NCI-H1105 treated with DMSO at 0.1 percent for 48 hours (cell line): ENCODE measurements at regions not wholly inside any gene's neighbourhood (a gene's known extent, or its start where the extent isn't known, plus 50 kb on each side); places are given as distances from the start of the nearest gene placed in this dataset.
"Not testable (repeated sequence)": the region's sequence is repeated elsewhere in the genome, so short reads cannot be mapped to it uniquely, and the experiment has no call there.

Source experiments
- DNase-seq: peaks from one replicate; lab custom pipeline; 2025; lab: John Stamatoyannopoulos, UW

DNA sequence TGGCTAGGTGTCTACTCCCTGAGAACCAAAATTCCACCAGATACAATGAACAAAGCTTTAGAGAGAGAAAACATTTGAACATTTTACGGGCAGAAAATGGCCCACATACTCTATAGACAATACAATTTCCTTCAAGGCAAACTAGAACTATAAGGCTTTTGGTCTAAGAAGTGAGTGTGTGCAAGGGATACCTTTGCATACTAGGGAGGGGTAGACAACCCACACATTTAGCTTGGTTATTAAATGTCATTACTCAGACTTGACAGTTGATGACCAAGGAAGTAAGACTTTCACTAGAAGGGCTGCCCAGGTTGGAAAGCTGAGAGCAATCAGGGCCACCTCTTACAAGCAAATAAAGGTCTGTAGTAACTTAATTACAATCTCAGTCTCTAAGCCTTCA is 64.0 kb upstream of the PLEKHM1 start:
- not testable (repeated sequence) for DNase-seq

DNA sequence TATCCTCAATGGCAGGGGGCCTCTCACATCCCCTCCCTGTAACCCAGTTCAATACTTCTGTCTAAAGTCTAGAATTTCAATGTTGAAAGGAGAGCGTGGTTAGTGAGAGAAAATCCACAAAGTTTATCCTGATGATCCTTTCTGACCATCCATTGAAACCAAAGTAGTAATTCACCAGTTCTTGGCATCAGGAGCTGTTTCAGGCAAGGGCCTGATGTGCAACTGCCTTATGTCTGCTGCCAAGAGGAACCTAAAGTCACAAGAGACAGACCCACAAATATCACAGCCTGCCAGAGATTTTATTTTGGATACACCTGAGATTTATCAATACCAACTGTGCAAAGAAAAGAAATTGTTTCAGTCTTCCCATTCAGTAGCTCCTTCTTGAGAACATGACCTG is 68.3 kb upstream of the PLEKHM1 start:
- not testable (repeated sequence) for DNase-seq

DNA sequence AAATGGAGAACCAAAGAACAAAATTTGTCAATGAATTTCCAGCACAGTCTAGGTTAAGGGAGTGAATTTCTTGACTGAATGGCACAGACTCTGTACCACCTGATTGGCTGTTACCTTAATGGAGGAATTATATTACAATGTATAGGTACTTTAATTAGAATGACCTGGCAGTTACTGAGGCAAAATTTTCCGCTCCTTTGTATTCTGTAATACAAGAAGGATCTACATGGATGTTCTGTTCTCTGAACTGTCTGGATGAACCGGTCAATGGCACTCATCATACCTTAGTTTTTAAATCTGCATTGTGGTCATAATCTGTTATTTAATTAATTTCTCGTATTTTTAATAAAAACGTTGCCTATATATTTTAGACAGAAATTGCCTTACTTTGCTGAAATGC is 72.3 kb upstream of the PLEKHM1 start:
- DNase-seq = not testable (repeated sequence)

DNA sequence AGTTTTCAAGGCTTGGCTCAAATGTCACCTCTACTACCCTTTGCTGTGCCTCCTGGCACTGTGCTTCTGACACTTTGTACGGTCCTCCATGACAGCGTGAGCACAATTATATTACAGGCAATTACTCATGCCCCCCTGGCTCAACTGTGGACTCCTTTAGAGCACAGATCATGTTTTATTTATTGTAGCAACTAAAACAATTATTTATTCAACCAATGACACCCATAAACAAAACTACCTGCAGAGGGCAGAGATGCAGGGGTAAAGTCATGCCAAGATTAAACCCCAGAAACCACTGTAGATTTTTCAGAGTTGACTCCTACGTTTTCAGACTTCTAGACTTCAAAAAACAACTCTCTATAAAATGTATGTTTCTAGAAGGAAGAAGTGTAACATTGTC is 72.8 kb upstream of the PLEKHM1 start:
- not testable (repeated sequence) for DNase-seq

DNA sequence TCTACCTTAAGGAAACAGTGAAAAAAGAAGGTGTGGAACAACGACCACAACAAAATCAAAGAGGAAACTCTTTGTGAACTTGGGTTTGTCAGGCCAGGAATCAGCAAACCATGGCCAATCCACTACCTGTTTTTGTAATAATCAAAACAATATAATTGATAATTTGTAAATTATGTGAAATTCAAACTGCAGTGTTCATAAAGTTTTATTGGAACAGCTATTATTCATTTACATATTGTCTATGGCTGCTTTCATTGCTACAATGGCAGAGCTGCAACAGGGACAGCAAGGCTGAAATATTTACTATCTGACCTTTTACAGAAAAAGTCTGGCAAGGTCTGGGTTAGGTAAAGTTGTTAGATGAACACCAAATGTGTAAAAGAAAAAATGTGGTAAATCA is 77.8 kb upstream of the PLEKHM1 start:
- not testable (repeated sequence) for DNase-seq

DNA sequence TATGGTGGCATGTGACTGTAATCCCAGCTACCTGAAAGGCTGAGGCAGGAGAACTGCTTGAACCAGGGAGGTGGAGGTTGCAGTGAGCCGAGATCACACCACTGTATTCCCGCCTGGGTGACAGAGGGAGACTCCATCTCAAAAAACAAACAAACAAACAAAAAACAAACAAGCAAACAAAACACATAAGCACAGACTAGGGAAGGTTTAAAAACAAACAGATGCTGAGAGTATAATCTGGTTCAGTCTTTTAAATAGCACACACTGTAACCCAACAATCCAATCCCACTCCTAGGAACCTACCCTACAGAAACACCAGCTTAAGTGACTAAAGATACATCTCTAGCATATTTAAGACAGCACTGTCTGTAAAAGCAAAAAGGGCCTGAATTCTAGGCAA is 82.8 kb upstream of the PLEKHM1 start:
- not testable (repeated sequence) for DNase-seq

DNA sequence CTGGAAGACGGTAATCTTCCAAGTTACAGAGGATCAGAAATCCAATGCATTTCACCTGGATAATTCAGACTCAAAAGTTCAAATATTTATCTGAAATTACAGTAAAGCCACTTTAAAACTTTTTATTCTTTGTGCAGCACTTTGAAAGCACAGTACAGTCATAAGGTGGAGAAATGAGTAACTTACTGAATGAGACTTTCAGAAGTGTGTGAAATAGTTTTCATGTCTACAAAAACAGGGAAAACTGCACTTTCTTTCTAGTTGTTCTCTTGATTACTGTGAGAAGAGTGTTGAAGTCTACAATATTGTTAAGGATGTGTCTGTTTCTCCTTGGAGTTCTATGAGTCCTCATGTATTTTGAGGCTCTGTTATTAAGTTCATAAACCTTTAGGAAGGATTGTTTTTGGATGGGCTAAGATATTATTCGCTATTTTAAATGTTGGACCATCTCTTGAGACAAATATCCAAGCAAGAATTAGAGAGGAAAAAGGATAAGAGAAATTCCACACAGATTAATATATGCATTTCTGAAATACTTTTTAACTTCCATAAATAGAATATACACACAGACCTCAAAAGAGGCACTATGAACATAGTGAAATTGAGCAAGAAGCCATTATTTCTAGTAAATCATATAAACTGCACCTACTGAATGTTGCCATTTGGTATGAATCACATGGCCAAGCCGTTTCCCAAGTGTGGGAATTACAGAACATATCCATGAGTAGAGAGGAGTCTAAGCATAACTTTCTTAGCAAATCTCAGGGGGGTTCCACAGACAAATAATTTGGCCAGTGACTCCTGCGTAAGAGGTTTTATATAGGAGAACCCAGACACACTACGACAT is 83.6 kb upstream of the PLEKHM1 start:
- DNase-seq = no peak

DNA sequence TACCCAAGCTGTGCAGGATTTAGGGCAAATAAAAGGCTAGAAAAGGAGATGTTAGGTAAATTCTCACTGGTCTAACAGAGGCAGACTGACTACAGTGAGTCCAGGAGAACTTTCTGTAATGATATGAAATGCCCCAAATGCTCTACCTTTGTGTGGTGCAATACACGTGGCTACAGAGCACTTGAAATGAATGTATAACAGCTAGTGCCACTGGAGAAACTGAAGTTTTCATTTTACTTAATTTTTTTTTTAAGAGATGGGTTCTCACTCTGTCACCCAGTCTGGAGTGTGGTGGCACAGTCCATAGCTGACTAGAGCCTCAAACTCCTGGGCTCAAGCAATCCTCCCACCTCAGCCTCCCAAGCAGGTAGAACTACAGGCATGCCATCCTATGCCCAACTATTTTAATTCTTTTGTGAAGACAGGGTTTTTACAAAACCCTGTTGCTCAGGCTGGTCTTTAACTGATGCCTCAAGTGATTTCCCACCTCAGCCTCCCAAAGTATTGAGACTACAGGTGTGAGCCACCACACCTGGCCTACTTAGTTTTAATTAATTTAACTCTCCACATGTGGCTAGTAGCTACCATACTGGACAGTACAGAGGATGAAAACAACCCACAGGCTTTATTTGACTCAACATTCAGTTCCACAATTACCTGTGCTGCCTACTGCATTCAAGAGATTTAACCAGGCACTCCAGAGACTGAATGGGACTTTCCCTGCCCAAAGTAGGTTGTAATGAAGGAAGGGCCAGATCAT is 84.8 kb upstream of the PLEKHM1 start:
- DNase-seq = no peak

DNA sequence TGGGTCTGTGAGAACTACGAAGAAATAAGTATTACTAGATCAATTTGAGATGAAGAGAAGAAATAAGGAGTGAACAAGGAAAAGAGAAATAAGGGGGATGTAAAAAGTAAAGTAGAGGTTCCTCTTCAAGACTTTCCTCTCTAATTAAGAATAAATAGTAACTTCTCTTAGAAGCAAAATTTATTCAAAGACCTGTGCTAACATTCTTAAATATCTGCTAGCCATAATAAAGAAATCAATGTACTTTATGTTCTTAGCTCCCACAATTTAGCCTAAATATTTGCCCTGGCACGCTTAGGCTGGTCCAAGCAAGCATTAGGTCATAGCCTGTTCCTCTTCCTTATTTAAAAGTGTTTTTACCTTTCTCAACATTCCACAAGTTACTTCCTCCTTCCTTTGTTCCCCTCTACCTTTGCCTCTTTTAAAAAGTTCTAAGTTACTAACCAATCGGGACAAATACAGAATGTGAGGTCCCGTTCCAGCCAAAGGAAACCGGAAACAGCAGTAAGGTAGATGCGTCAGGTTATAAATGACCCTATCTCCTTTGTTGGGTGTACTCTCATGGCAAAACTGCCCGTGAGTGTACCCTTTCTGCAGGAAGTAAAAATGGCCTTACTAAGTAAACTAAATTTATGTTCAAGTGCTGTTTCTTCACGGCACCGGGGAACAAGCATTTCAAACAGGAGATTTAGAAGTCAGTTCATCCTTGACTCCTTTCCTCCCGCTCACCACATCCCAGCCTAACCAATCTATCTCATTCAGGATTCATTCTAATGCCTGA is 86.2 kb upstream of the PLEKHM1 start:
- DNase-seq = not testable (repeated sequence)

DNA sequence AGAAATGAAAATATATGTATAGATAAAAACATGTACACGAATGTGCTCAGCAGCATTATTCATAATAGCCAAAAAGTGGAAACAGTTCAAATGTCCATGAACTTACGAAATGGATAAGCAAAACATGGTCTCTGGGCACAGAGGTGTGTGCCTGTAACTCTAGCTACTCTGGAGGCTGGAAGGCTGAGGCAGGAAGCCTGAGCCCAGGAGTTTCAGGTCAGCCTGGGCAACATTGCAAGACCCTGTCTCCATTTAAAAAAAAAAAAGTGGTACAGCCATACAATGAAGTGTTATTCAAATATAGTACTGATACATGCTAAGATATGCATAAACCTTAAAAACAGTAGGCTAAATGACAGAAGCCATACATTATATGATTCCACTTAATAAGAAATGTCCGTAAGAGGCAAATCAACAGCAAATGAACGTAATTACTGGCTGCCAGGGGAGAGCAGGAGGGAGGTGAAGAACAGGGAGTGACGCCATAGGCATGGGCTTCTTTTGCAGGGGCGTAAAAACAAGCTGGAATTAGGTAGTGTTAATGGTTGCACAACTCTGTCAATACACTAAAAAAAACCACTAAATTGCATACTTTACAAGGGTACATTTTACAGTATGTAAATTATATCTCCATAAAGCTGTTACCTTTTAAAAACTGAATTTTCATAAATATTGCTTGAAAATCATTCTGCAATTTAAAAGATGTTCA is 87.2 kb upstream of the PLEKHM1 start:
- no peak for DNase-seq

DNA sequence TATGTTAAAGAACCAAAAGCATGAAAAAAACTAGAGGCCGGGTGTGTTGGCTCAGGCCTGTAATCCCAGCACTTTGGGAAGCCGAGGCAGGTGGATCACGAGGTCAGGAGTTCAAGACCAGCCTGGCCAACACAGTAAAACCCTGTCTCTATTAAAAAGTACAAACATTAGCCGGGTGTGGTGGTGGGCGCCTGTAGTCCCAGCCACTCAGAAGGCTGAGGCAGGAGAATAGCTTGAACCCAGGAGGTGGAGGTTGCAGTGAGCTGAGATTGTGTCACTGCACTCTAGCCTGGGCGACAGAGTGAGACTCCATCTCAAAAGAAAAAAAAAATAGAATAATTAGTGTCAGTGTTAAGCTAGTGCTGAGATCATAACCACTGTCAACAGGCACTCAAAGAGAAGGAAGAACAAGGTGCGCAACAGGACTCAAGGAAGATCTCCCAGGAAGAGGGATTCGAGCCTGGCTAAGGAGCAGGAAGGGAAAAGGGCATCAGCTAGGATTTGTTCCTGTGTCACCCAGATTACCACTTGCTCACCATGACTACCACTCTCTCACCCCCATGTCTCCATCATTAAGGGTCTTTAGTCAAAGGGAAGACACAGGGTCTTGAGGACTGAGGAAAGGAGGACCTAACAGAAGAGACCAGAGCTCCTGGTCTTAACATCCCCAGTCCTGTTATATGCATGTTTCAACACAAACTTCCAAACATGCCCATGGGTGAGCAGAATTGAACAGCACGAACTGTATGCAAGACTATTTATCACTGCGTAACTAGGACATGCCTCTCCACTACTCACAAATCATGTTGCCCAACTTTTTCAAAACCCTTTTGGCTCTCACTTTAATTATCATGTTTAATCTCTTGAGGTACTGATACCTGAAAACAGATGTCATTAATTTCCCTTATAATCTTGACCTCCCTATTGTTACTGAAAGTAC is 88.3 kb upstream of the PLEKHM1 start:
- no peak for DNase-seq

DNA sequence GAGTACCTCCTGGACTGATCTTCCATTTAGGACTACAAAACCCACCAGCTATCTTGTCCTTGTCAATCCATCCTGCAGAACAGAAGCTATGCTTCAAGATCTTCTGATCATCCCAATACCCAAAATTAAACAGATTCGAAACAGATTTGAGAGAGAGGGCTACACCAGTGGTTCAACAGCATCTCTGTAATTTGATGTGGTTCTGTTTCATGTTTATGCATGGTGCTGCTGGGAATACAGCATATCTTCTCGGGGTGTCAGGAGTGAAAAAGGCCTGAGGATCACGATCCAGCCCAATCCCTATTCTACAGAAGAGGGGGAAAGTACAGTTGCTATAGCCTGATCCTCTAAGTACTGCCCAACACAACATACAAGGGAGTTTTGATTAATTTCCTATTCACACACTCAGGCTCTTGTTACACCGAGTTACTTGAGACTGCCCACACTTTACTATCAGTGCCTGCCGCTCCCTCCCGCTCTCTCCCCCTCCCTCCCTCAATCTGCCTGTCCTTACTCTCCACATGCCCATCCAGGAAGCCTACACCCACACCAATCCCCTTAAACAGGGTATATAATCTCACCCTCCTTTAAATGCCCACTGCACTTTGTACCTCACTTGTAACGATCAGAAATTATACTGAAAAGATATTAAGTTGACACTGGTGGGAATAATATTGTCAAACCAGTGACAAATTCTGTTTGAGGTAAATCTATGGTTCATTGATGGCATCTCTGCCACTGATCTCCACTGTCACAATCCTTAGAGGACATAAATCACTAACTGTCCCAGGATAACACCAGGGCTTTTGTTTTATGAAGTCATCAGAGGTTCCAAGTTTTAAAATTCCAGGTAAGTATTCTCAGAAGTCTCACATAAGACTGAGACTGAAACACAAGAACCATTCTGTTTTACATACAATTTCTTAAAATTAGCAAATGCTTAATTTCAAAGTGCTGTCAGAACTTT is 89.3 kb upstream of the PLEKHM1 start:
- no peak for DNase-seq

DNA sequence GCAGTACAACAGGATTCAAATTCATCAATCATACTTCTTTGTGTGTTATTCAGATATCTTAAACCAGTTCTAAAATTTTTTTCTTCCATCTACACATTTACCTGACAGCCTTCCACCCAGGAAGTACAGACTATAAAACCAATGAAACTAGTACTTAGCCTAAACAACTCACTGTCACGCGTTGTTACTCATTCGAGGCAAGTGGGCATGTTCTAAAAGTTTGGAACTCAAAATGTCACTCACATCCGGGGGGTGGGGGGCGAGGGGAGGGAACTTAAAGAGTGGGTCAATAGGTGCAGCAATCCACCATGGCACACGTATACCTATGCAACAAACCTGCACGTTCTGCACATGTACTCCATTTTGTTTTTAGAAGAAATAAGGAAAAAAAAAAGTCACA is 90.4 kb upstream of the PLEKHM1 start:
- DNase-seq = no peak

DNA sequence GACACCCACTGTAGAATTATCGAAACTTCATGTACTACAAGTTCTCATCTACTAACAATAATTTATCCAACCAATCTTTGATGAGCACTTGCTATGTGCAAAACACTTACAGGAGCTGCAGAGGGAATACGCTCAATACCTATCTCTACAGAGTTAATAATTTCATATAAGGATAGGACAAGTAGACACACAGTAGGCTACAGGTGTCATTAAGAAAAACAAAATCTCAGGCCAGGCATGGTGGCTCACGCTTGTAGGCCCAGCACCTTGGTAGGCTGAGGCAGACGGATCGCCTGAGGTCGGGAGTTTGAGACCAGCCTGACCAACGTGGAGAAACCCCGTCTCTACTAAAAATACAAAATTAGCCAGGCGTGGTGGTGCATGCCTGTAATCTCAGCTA is 91.3 kb upstream of the PLEKHM1 start:
- DNase-seq = no peak

DNA sequence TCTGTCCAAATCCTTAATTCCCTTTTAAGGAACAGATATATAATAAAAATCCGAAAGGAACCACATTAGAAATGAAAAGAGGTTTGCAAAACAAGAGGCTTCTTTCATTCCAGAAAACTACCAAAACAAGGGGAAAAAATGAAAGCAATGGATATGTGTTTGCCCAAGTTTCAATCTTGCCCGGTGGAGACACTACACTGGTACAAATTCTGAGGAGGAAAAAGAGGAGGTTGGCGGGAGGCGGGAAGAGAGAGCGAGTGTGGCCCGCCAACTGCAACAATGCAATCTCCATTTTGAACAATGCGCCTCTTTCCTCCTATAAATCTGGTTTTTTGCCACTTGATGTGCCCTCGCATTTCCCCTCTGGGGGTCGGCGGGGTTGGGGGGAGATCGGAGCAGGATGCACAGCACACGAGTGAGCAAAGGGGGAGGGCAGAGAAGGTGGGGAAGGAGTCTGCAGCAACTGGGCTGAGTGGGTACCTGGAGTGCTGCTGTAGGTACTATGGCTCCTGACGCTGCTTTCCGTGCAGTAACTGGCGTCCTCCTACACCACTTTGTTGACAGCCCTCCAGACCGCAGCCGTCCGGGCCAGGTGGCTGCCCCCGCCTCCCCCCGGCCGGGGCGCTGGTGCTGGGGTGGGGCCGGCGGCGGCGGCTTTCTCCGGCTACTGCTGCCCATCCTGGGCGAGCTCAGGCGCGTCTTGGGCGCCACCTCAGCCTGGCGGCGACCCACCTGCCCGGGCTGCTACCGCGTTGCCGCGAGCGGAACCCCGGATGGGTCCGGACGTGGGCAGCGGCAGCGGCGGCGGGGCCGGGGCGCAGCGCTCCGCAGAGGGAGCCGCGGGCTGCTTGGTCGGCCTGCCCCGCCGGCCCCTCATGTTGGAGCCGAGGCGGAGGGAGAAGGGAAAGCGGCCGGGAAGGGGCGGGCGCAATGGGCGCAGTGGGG is 93.8 kb upstream of the PLEKHM1 start:
- DNase-seq = no peak

DNA sequence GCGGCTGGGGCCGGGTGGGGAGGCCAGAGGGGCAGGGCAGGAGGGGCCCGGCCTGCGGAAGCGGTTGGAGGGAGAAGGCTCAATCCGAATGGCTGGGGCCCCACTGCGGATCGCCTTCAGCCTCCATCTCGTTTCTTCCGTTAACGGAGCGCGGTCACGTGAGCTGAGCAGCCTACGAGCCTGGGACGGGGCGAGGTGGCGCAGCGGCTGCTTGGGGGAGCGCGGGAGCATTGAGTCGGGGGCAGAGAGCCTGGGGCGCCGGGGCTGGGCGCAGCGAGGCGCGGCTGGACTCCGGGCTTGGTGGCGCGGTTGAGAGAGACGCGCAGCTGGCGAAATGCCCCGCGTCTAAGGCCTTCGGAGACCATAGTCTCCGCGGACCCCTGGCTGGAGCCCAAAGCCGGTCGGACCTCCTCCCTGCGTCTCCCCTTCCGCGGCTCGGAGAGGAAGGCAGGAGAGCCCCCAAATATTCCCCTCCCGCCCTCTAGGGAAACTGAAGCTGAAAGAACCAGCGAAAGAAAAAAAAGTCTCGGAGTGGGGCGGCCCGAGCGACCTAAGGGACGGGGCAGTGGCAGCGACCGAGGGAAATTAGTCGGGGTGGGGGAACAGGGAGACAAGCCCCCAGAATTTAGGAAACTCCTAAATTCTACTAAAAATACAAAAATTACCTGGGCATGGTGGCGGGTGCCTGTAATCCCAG is 94.7 kb upstream of the PLEKHM1 start:
- DNase-seq = not testable (repeated sequence)

DNA sequence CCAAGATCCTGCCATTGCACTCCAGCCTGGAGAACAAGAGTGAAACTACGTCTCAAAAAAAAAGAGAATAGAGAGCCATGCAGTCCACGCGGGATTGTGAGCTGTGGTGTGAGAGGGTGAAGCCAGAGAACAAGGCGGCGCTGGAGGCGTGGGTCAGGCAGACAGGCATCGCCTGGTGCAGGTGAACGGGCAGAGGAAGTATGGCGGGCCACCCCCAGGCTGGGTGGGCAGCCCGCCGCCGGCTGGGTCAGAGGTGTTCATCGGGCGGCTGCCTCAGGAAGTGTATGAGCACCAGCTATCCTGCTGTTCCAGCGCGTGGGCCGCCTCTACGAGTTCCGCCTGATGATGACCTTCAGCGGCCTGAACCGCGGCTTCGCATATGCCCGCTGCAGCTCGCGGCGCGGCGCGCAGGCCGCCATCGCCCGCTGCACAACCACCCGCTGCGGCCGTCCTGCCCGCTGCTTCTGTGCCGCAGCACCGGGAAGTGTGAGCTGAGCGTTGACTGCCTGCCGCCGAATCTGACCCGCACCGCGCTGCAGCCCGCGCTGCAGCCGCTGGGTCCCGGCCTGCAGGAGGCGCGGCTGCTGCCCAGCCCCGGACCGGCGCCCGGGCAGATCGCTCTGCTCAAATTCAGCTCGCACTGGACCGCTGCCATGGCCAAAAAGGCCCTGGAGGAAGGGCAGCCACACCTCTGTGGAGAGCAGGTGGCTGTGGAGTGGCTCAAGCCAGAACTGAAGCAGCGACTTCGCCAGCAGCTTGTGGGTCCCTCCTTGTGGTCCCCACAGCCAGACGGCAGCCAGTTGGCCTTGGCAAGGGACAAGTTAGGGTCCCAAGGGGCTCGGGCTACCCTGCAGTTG is 95.5 kb upstream of the PLEKHM1 start:
- not testable (repeated sequence) for DNase-seq
